ENCODE measurements at regions not wholly inside any gene's neighbourhood (a gene's known extent, or its start where the extent isn't known, plus 50 kb on each side); places are given as distances from the start of the nearest gene placed in this dataset.

- no peak for TF ChIP-seq CTCF (conservative IDR thresholded peaks at IDR 0.05 in 1 of 2, IDR thresholded peaks at IDR 0.05 in 1 of 2; ENCODE audit: extremely low read depth in 1 of 2, insufficient read depth in 1 of 2, low read depth in 1 of 2, low read length in 2 of 2)
- TF ChIP-seq EZH2 (IDR thresholded peaks at IDR 0.05; ENCODE audit: borderline replicate concordance, low read length): no peak
These were observed 202.7 kb downstream of the MANEA start for GRCh38 chr6:95780037-95780436.
